ENCODE measurements at regions not wholly inside any gene's neighbourhood (a gene's known extent, or its start where the extent isn't known, plus 50 kb on each side); places are given as distances from the start of the nearest gene placed in this dataset.

- TF ChIP-seq REST (IDR thresholded peaks at IDR 0.05; ENCODE audit: insufficient read depth in 1 of 2, low read depth in 2 of 2, low read length in 2 of 2): no peak
- no peak for TF ChIP-seq FOXP2 (optimal IDR thresholded peaks at IDR 0.05; ENCODE audit: borderline replicate concordance, extremely low read depth, extremely low read length, insufficient read depth)
- no peak for TF ChIP-seq SIN3A (IDR thresholded peaks at IDR 0.05; ENCODE audit: borderline replicate concordance, insufficient read depth, low read length)
- TF ChIP-seq POLR2AphosphoS5 (IDR thresholded peaks at IDR 0.05; ENCODE audit: low read depth, low read length): no peak
- no peak for TF ChIP-seq TAF1 (IDR thresholded peaks at IDR 0.05; ENCODE audit: borderline replicate concordance, insufficient read depth, low read length)
Measured at GRCh38 chr5:135138116-135138850, 104.3 kb upstream of the PITX1 start.

GRCh38 chr5:135137146-135137915, 103.3 kb upstream of the PITX1 start:
- no peak for TF ChIP-seq REST (IDR thresholded peaks at IDR 0.05; ENCODE audit: insufficient read depth in 1 of 2, low read depth in 2 of 2, low read length in 2 of 2)
- no peak for TF ChIP-seq SIN3A (IDR thresholded peaks at IDR 0.05; ENCODE audit: borderline replicate concordance, insufficient read depth, low read length)
- TF ChIP-seq FOXP2 (optimal IDR thresholded peaks at IDR 0.05; ENCODE audit: borderline replicate concordance, extremely low read depth, extremely low read length, insufficient read depth): no peak
- TF ChIP-seq POLR2AphosphoS5 (IDR thresholded peaks at IDR 0.05; ENCODE audit: low read depth, low read length): no peak
- no peak for TF ChIP-seq TAF1 (IDR thresholded peaks at IDR 0.05; ENCODE audit: borderline replicate concordance, insufficient read depth, low read length)

- TF ChIP-seq REST (IDR thresholded peaks at IDR 0.05; ENCODE audit: insufficient read depth in 1 of 2, low read depth in 2 of 2, low read length in 2 of 2): no peak
- TF ChIP-seq POLR2AphosphoS5 (IDR thresholded peaks at IDR 0.05; ENCODE audit: low read depth, low read length): no peak
- TF ChIP-seq SIN3A (IDR thresholded peaks at IDR 0.05; ENCODE audit: borderline replicate concordance, insufficient read depth, low read length): no peak
- TF ChIP-seq TAF1 (IDR thresholded peaks at IDR 0.05; ENCODE audit: borderline replicate concordance, insufficient read depth, low read length): no peak
- no peak for TF ChIP-seq FOXP2 (optimal IDR thresholded peaks at IDR 0.05; ENCODE audit: borderline replicate concordance, extremely low read depth, extremely low read length, insufficient read depth)
Measured at GRCh38 chr5:135136546-135136945, 102.5 kb upstream of the PITX1 start.

GRCh38 chr5:135135530-135136226, 101.7 kb upstream of the PITX1 start:
- TF ChIP-seq TAF1 (IDR thresholded peaks at IDR 0.05; ENCODE audit: borderline replicate concordance, insufficient read depth, low read length): no peak
- TF ChIP-seq FOXP2 (optimal IDR thresholded peaks at IDR 0.05; ENCODE audit: borderline replicate concordance, extremely low read depth, extremely low read length, insufficient read depth): no peak
- no peak for TF ChIP-seq POLR2AphosphoS5 (IDR thresholded peaks at IDR 0.05; ENCODE audit: low read depth, low read length)

- TF ChIP-seq SIN3A (IDR thresholded peaks at IDR 0.05; ENCODE audit: borderline replicate concordance, insufficient read depth, low read length) (no peak), POLR2AphosphoS5 (IDR thresholded peaks at IDR 0.05; ENCODE audit: low read depth, low read length) (no peak), TAF1 (IDR thresholded peaks at IDR 0.05; ENCODE audit: borderline replicate concordance, insufficient read depth, low read length) (no peak), FOXP2 (optimal IDR thresholded peaks at IDR 0.05; ENCODE audit: borderline replicate concordance, extremely low read depth, extremely low read length, insufficient read depth) (no peak), REST (IDR thresholded peaks at IDR 0.05; ENCODE audit: insufficient read depth in 1 of 2, low read depth in 2 of 2, low read length in 2 of 2) (no peak)
Measured at GRCh38 chr5:135134691-135135381, 100.8 kb upstream of the PITX1 start.
